ENCODE measurements at regions not wholly inside any gene's neighbourhood (a gene's known extent, or its start where the extent isn't known, plus 50 kb on each side); places are given as distances from the start of the nearest gene placed in this dataset.

DNA sequence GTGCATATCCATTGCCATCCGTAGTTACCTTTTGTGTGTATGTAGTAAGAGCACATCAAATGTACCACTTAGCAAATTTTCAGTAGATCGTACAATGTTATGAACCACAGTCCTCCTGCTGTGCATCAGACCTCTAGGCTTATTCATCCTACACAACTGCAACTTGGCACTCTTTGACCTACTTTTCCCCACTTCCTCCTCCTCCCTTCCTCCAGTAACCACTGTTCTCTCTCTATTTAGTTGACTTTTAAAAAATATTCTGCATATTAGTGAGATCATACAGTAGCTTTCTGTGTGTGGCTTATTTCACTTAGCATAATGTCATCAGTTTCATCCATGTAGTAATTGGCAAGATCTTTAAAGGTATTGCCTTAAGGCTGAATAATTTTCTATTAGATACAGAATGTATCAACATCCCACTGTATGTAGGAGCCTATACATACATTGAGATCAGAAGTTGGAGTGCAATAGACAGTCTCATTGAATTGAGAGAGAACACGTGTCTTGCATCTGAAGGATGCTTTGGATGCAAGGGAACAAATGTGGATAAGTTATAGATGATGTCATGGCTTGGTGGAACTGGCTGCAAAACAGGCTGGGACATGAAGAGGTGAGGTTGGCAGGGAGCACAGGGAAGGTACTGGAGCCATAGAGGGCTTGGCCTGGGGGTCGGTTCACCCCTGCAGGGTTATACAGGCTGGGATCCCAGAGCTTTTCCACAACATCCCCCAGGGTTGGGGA is 83.0 kb upstream of the FAM180A start:
- Histone ChIP-seq H3K4me1 (ENCODE audit: control insufficient read depth, insufficient read depth, low read length, poor library complexity, severe bottlenecking) (peaks cover 36% of the 10 kb centered on the region), H3K9me3 (ENCODE audit: control insufficient read depth, low read length) (no peaks in the 10 kb centered on the region), H3K4me3 (ENCODE audit: insufficient read depth, low read depth, low read length, poor library complexity, severe bottlenecking) (no peak overlapping the region), H3K27ac (ENCODE audit: insufficient read depth, low read length, poor library complexity, severe bottlenecking) (no peak overlapping the region), H3K36me3 (ENCODE audit: control insufficient read depth, insufficient read depth, low read length) (no peaks in the 10 kb centered on the region), H3K27me3 (replicated peaks; ENCODE audit: control insufficient read depth, insufficient read depth, low read length, poor library complexity, severe bottlenecking) (no peaks in the 10 kb centered on the region)
- no peak for DNase-seq

DNA sequence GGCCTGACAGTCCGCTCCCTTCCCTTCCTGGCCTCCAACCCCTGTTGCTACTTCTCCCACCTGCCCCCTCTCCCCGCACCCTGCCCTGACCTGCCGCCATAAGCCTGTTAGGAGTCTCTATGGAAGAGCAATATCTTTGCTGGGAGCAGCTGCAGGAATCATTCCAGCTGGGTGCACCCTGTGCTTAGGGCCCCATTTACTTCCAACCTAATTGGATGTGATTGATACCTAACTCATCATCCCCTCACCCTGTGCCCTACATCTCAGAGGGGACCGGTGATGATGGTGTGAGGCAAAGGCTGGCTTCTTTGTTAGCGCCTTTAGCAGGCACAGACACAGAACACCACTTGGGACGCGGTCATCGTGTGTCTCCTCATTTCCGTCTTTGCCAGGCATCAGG is 80.0 kb upstream of the FAM180A start:
- Histone ChIP-seq H3K27me3 (replicated peaks; ENCODE audit: control insufficient read depth, insufficient read depth, low read length, poor library complexity, severe bottlenecking) (no peaks in the 10 kb centered on the region), H3K4me3 (ENCODE audit: insufficient read depth, low read depth, low read length, poor library complexity, severe bottlenecking) (no peak overlapping the region), H3K27ac (ENCODE audit: insufficient read depth, low read length, poor library complexity, severe bottlenecking) (no peak overlapping the region), H3K36me3 (ENCODE audit: control insufficient read depth, insufficient read depth, low read length) (no peaks in the 10 kb centered on the region), H3K4me1 (ENCODE audit: control insufficient read depth, insufficient read depth, low read length, poor library complexity, severe bottlenecking) (peaks cover 26% of the 10 kb centered on the region), H3K9me3 (ENCODE audit: control insufficient read depth, low read length) (no peaks in the 10 kb centered on the region)
- DNase-seq, result no peak

DNA sequence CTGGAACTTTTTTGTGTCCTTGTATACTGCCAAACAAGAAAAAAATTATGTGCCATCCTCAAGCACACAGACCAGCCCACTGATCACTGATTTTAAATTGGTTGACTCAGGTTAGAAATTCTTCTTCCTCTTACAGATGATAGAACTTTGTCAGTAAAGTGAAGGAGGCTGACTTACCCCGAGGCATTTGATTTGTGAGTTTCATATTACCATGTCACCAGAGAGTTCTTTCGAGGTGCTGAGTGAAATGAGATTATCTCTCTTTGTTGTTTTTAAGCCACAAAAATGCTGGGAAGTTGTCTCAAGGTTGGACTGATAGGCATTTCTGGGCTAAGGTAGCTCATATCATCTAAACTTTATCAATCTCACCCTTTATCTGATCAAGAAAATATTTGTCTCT is 78.8 kb upstream of the FAM180A start:
- Histone ChIP-seq H3K4me1 (ENCODE audit: control insufficient read depth, insufficient read depth, low read length, poor library complexity, severe bottlenecking) (peaks cover 16% of the 10 kb centered on the region), H3K36me3 (ENCODE audit: control insufficient read depth, insufficient read depth, low read length) (no peaks in the 10 kb centered on the region), H3K9me3 (ENCODE audit: control insufficient read depth, low read length) (no peaks in the 10 kb centered on the region), H3K27ac (ENCODE audit: insufficient read depth, low read length, poor library complexity, severe bottlenecking) (no peak overlapping the region), H3K27me3 (replicated peaks; ENCODE audit: control insufficient read depth, insufficient read depth, low read length, poor library complexity, severe bottlenecking) (no peaks in the 10 kb centered on the region), H3K4me3 (ENCODE audit: insufficient read depth, low read depth, low read length, poor library complexity, severe bottlenecking) (no peak overlapping the region)
- DNase-seq, result no peak

DNA sequence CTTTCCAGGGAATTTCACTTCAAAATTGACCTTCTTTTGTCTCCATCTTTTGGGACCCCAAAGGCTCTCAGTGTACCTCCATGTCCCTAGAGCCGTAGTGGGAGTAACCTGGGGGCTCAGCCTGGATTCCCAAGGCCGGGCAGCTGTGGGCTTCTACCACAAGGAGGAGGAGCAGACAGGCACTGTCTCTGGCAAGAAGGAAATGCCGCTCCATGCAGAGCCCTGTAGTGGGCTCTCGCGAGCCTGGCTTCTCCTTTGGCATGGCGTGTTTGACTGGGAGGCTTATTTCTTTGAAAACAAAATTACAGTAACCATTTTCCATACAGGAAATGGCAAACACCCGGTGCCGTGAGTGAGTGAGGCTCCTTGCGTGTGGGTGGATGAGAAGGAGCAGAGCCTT is 76.8 kb upstream of the FAM180A start:
- Histone ChIP-seq H3K27me3 (replicated peaks; ENCODE audit: control insufficient read depth, insufficient read depth, low read length, poor library complexity, severe bottlenecking) (no peaks in the 10 kb centered on the region), H3K9me3 (ENCODE audit: control insufficient read depth, low read length) (no peaks in the 10 kb centered on the region), H3K4me1 (ENCODE audit: control insufficient read depth, insufficient read depth, low read length, poor library complexity, severe bottlenecking) (no peaks in the 10 kb centered on the region), H3K36me3 (ENCODE audit: control insufficient read depth, insufficient read depth, low read length) (no peaks in the 10 kb centered on the region), H3K4me3 (ENCODE audit: insufficient read depth, low read depth, low read length, poor library complexity, severe bottlenecking) (no peak overlapping the region), H3K27ac (ENCODE audit: insufficient read depth, low read length, poor library complexity, severe bottlenecking) (no peak overlapping the region)
- no peak for DNase-seq

DNA sequence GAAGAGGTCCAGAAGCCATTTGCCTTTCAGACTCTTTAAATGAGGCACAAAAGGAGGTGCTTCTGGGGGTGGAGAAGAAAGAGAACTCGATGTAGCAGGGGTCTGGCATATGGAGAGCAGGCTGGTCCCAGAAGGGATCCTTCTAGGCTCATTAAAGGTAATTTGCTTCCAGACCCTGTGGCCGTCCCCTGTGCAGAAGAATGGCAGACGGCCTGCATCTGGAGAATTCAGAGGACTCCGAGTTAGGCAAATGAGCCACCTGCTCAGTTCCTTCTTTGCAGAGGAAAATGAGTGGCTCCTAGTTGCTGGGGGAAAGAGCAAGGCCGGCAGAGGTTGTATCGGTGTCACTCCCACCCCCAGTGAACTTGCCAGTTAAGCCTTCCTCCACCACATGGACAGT is 73.8 kb upstream of the FAM180A start:
- H3K36me3 ChIP-seq (ENCODE audit: control insufficient read depth, insufficient read depth, low read length), result no peaks in the 10 kb centered on the region
- no peak for DNase-seq
- no peak overlapping the region for H3K4me3 ChIP-seq (ENCODE audit: insufficient read depth, low read depth, low read length, poor library complexity, severe bottlenecking)
- H3K4me1 ChIP-seq (ENCODE audit: control insufficient read depth, insufficient read depth, low read length, poor library complexity, severe bottlenecking), result no peaks in the 10 kb centered on the region
- H3K27me3 ChIP-seq (replicated peaks; ENCODE audit: control insufficient read depth, insufficient read depth, low read length, poor library complexity, severe bottlenecking), result no peaks in the 10 kb centered on the region
- no peaks in the 10 kb centered on the region for H3K9me3 ChIP-seq (ENCODE audit: control insufficient read depth, low read length)
- H3K27ac ChIP-seq (ENCODE audit: insufficient read depth, low read length, poor library complexity, severe bottlenecking), result no peak overlapping the region

DNA sequence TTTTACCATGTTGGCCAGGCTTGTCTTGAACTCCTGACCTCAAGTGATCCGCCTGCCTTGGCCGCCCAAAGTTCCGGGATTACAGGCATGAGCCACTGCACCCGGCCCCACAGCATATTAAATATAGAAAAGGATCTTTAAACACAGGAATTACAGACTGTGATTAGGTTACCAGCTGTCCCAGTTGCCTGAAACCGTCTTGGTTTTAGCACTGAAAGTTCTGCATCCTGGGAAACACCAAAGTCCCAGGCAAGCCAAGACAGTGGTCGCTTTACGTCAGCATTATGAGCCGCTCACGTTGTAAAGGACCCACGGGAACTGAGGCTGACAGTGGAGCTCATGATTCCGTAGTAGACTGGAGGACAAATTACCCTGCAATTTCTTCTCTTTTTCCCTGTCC is 69.0 kb upstream of the FAM180A start:
- Histone ChIP-seq H3K36me3 (ENCODE audit: control insufficient read depth, insufficient read depth, low read length) (no peaks in the 10 kb centered on the region), H3K27ac (ENCODE audit: insufficient read depth, low read length, poor library complexity, severe bottlenecking) (no peak overlapping the region), H3K9me3 (ENCODE audit: control insufficient read depth, low read length) (no peaks in the 10 kb centered on the region), H3K4me3 (ENCODE audit: insufficient read depth, low read depth, low read length, poor library complexity, severe bottlenecking) (no peak overlapping the region), H3K27me3 (replicated peaks; ENCODE audit: control insufficient read depth, insufficient read depth, low read length, poor library complexity, severe bottlenecking) (no peaks in the 10 kb centered on the region), H3K4me1 (ENCODE audit: control insufficient read depth, insufficient read depth, low read length, poor library complexity, severe bottlenecking) (no peaks in the 10 kb centered on the region)
- no peak for DNase-seq

DNA sequence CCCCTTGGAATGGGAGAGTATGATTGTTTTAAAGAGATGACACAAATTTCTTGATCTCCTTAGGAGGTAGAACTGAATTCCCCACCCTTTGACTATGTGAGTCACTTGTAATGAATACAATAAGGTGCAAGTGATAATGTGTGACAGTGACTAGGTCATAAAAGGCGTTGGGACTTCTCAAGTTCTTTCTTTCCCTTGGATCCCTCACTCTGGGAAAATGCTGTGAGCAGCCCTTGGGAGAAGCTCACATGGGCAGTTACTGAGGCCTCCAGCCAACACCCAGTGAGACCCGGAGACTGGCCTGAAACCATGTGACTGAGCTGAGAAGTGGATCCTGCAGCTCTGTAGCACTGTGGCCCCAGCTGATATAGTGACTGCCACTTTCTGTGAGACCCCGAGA is 66.4 kb upstream of the FAM180A start:
- no peak for DNase-seq
- Histone ChIP-seq H3K36me3 (ENCODE audit: control insufficient read depth, insufficient read depth, low read length) (no peaks in the 10 kb centered on the region), H3K4me3 (ENCODE audit: insufficient read depth, low read depth, low read length, poor library complexity, severe bottlenecking) (no peak overlapping the region), H3K4me1 (ENCODE audit: control insufficient read depth, insufficient read depth, low read length, poor library complexity, severe bottlenecking) (no peaks in the 10 kb centered on the region), H3K27ac (ENCODE audit: insufficient read depth, low read length, poor library complexity, severe bottlenecking) (no peak overlapping the region), H3K9me3 (ENCODE audit: control insufficient read depth, low read length) (no peaks in the 10 kb centered on the region), H3K27me3 (replicated peaks; ENCODE audit: control insufficient read depth, insufficient read depth, low read length, poor library complexity, severe bottlenecking) (no peaks in the 10 kb centered on the region)

DNA sequence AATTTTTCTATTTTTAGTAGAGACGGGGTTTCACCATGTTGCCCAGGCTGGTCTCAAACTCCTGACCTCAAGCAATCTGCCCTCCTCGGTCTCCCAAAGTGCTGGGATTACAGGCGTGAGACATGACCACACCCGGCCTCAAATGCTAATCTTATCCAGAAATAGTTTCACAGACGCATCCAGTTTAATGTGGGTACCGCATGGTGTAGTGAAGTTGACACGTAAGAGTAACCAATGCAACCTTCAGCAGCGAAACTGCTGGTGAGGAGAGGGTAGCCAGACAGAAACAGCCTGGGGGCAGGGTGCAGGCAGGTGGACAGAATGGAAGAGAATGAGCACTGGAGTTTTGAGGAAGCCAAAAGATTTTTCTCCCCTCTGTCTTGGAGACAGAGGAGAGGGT is 63.5 kb upstream of the FAM180A start:
- Histone ChIP-seq H3K27ac (ENCODE audit: insufficient read depth, low read length, poor library complexity, severe bottlenecking) (no peak overlapping the region), H3K27me3 (replicated peaks; ENCODE audit: control insufficient read depth, insufficient read depth, low read length, poor library complexity, severe bottlenecking) (no peaks in the 10 kb centered on the region), H3K4me1 (ENCODE audit: control insufficient read depth, insufficient read depth, low read length, poor library complexity, severe bottlenecking) (no peaks in the 10 kb centered on the region), H3K36me3 (ENCODE audit: control insufficient read depth, insufficient read depth, low read length) (no peaks in the 10 kb centered on the region), H3K9me3 (ENCODE audit: control insufficient read depth, low read length) (no peaks in the 10 kb centered on the region), H3K4me3 (ENCODE audit: insufficient read depth, low read depth, low read length, poor library complexity, severe bottlenecking) (no peak overlapping the region)
- no peak for DNase-seq

DNA sequence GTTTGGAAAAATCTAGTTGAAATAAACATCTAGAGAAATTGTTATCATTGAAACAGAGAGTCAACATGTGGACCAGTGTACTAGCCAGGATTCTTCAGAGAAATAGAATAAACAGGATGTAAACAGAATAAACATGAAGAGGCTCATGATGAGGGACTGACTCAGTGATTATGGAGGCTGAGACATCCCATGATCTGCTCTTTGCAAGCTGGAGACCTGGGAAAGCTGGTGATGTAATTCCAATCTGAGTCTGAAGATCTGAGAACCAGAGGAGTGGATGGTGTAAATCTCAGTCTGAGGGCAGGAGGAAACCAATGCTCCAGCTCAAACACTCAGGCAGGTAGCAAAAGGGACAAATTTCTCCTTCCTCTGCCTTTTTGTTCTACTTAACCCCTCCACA is 62.9 kb upstream of the FAM180A start:
- no peak overlapping the region for H3K27ac ChIP-seq (ENCODE audit: insufficient read depth, low read length, poor library complexity, severe bottlenecking)
- no peak overlapping the region for H3K4me3 ChIP-seq (ENCODE audit: insufficient read depth, low read depth, low read length, poor library complexity, severe bottlenecking)
- no peaks in the 10 kb centered on the region for H3K4me1 ChIP-seq (ENCODE audit: control insufficient read depth, insufficient read depth, low read length, poor library complexity, severe bottlenecking)
- DNase-seq, result no peak
- no peaks in the 10 kb centered on the region for H3K9me3 ChIP-seq (ENCODE audit: control insufficient read depth, low read length)
- H3K27me3 ChIP-seq (replicated peaks; ENCODE audit: control insufficient read depth, insufficient read depth, low read length, poor library complexity, severe bottlenecking), result no peaks in the 10 kb centered on the region
- no peaks in the 10 kb centered on the region for H3K36me3 ChIP-seq (ENCODE audit: control insufficient read depth, insufficient read depth, low read length)

DNA sequence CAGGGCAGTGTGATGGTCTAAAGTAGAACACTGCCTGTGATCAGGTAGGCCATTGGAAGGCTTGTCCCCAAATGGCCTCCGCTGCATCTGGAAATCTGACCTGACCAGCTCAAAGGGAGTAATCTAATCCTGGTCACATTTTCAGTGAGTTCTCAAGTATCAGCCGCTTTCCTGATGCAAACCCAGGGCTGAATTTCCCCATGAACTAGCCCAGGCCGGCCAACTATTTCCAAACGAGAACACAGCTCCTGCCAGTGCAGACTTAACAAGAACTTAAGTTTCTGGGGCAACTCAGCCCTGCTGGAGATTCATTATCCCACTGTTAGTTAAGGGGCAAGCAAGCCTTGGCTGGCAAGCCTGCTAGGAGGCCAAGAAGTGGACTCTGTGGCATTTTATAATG is 59.6 kb upstream of the FAM180A start:
- no peak overlapping the region for H3K27ac ChIP-seq (ENCODE audit: insufficient read depth, low read length, poor library complexity, severe bottlenecking)
- no peak for DNase-seq
- no peaks in the 10 kb centered on the region for H3K9me3 ChIP-seq (ENCODE audit: control insufficient read depth, low read length)
- H3K4me1 ChIP-seq (ENCODE audit: control insufficient read depth, insufficient read depth, low read length, poor library complexity, severe bottlenecking), result no peaks in the 10 kb centered on the region
- H3K27me3 ChIP-seq (replicated peaks; ENCODE audit: control insufficient read depth, insufficient read depth, low read length, poor library complexity, severe bottlenecking), result no peaks in the 10 kb centered on the region
- no peak overlapping the region for H3K4me3 ChIP-seq (ENCODE audit: insufficient read depth, low read depth, low read length, poor library complexity, severe bottlenecking)
- no peaks in the 10 kb centered on the region for H3K36me3 ChIP-seq (ENCODE audit: control insufficient read depth, insufficient read depth, low read length)
